ENCODE measurements at regions not wholly inside any gene's neighbourhood (a gene's known extent, or its start where the extent isn't known, plus 50 kb on each side); places are given as distances from the start of the nearest gene placed in this dataset.

GRCh38 chr4:110769578-110769977, 146.7 kb upstream of the PITX2 start:
- H3K4me3 ChIP-seq (replicated peaks in 1 of 3; ENCODE audit: low read depth in 2 of 3, low read length in 3 of 3) = no peak overlapping the region
- H4K20me1 ChIP-seq (ENCODE audit: insufficient read depth, low read length) = no peaks in the 10 kb centered on the region
- Mint-ChIP-seq H3K27ac (no peak overlapping the region), H3K4me3 (no peak overlapping the region), H3K9me3 (peaks cover 0 to 3% (median 1%) of the 10 kb centered on the region in 7 donors), H3K27me3 (ENCODE audit: low read depth in 3 of 3) (no peaks in the 10 kb centered on the region), H3K36me3 (no peaks in the 10 kb centered on the region), H3K4me1 (no peaks in the 10 kb centered on the region)
- no peak overlapping the region for H3K4me2 ChIP-seq (replicated peaks; ENCODE audit: extremely low read depth, low read length, poor library complexity, severe bottlenecking)
- H3K27ac ChIP-seq (ENCODE audit: low read depth in 1 of 2, low read length in 2 of 2) = no peak overlapping the region
- no CpG with 5 or more reads among the region's 2 CpGs for WGBS (ENCODE audit: insufficient coverage)
- H3K9me3 ChIP-seq (replicated peaks in 1 of 2; ENCODE audit: control insufficient read depth in 1 of 2, insufficient read depth in 1 of 2, low read length in 2 of 2) = peaks cover 4% of the 10 kb centered on the region in 2 donors
- H3K4me1 ChIP-seq (ENCODE audit: control insufficient read depth in 1 of 2, insufficient read depth in 2 of 2, low read length in 2 of 2) = no peaks in the 10 kb centered on the region
- H3K9ac ChIP-seq (ENCODE audit: insufficient read depth, low read length, poor library complexity, severe bottlenecking) = no peak overlapping the region
- H3K79me2 ChIP-seq (ENCODE audit: insufficient read depth, low read length) = no peaks in the 10 kb centered on the region
- no peak for TF ChIP-seq CTCF (IDR thresholded peaks at IDR 0.05)
- H3K36me3 ChIP-seq (replicated peaks in 1 of 2; ENCODE audit: control insufficient read depth in 1 of 2, insufficient read depth in 2 of 2, low read length in 2 of 2) = no peaks in the 10 kb centered on the region
- no peaks in the 10 kb centered on the region for H3K27me3 ChIP-seq (ENCODE audit: control insufficient read depth in 2 of 2, insufficient read depth in 2 of 2, low read length in 2 of 2)
- intact Hi-C loops (cut with micrococcal nuclease) = no loop called here
- no peak for DNase-seq
- no peak overlapping the region for H2AFZ ChIP-seq (ENCODE audit: insufficient read depth, low read depth, low read length, poor library complexity, severe bottlenecking)

- H3K9me3 ChIP-seq (replicated peaks in 1 of 2; ENCODE audit: control insufficient read depth in 1 of 2, insufficient read depth in 1 of 2, low read length in 2 of 2) = peaks cover 4% of the 10 kb centered on the region in 2 donors
- no peaks in the 10 kb centered on the region for H3K36me3 Mint-ChIP-seq
- peaks cover 0 to 3% (median 1%) of the 10 kb centered on the region in 7 donors for H3K9me3 Mint-ChIP-seq
- no peaks in the 10 kb centered on the region for H3K27me3 ChIP-seq (ENCODE audit: control insufficient read depth in 2 of 2, insufficient read depth in 2 of 2, low read length in 2 of 2)
- no peaks in the 10 kb centered on the region for H4K20me1 ChIP-seq (ENCODE audit: insufficient read depth, low read length)
- H3K36me3 ChIP-seq (replicated peaks in 1 of 2; ENCODE audit: control insufficient read depth in 1 of 2, insufficient read depth in 2 of 2, low read length in 2 of 2) = no peaks in the 10 kb centered on the region
- H3K4me2 ChIP-seq (replicated peaks; ENCODE audit: extremely low read depth, low read length, poor library complexity, severe bottlenecking) = no peak overlapping the region
- H3K4me1 ChIP-seq (ENCODE audit: control insufficient read depth in 1 of 2, insufficient read depth in 2 of 2, low read length in 2 of 2) = no peaks in the 10 kb centered on the region
- no peaks in the 10 kb centered on the region for H3K27me3 Mint-ChIP-seq (ENCODE audit: low read depth in 3 of 3)
- H3K27ac ChIP-seq (ENCODE audit: low read depth in 1 of 2, low read length in 2 of 2) = no peak overlapping the region
- TF ChIP-seq CTCF (IDR thresholded peaks at IDR 0.05) = no peak
- no peaks in the 10 kb centered on the region for H3K79me2 ChIP-seq (ENCODE audit: insufficient read depth, low read length)
- no peak overlapping the region for H3K27ac Mint-ChIP-seq
- no peak overlapping the region for H3K4me3 Mint-ChIP-seq
- no peak overlapping the region for H3K9ac ChIP-seq (ENCODE audit: insufficient read depth, low read length, poor library complexity, severe bottlenecking)
- WGBS (ENCODE audit: insufficient coverage) = no CpG with 5 or more reads among the region's 3 CpGs
- intact Hi-C loops (cut with micrococcal nuclease) = no loop called here
- no peak overlapping the region for H3K4me3 ChIP-seq (replicated peaks in 1 of 3; ENCODE audit: low read depth in 2 of 3, low read length in 3 of 3)
- no peaks in the 10 kb centered on the region for H3K4me1 Mint-ChIP-seq
- H2AFZ ChIP-seq (ENCODE audit: insufficient read depth, low read depth, low read length, poor library complexity, severe bottlenecking) = no peak overlapping the region
- no peak for DNase-seq
Observed at GRCh38 chr4:110770353-110770752, 147.5 kb upstream of the PITX2 start.

Data from CD14-positive monocyte (primary cell).